ENCODE measurements at regions not wholly inside any gene's neighbourhood (a gene's known extent, or its start where the extent isn't known, plus 50 kb on each side); places are given as distances from the start of the nearest gene placed in this dataset.

- Histone ChIP-seq H3K4me3 (replicated peaks in 1 of 4; ENCODE audit: control extremely low read depth in 1 of 4, insufficient read depth in 1 of 4, low read depth in 3 of 4, low read length in 4 of 4) (no peak overlapping the region), H3K4me2 (ENCODE audit: extremely low read depth, insufficient read depth, low read length) (no peak overlapping the region), H3K4me1 (ENCODE audit: control insufficient read depth, extremely low read depth, insufficient read depth, low read length) (no peaks in the 10 kb centered on the region), H3K27ac (ENCODE audit: insufficient read depth, low read length) (no peak overlapping the region), H4K20me1 (ENCODE audit: control insufficient read depth, extremely low read depth, insufficient read depth, low read length) (no peaks in the 10 kb centered on the region), H3K27me3 (ENCODE audit: control insufficient read depth, insufficient read depth, low read length) (no peaks in the 10 kb centered on the region), H3K36me3 (ENCODE audit: control insufficient read depth, insufficient read depth, low read length) (no peaks in the 10 kb centered on the region), H3K9ac (ENCODE audit: insufficient read depth, low read length) (no peak overlapping the region), H2AFZ (ENCODE audit: low read length) (no peak overlapping the region), H3K9me3 (ENCODE audit: control insufficient read depth, insufficient read depth, low read depth, low read length) (no peaks in the 10 kb centered on the region), H3K79me2 (ENCODE audit: control insufficient read depth, insufficient read depth, low read length) (no peaks in the 10 kb centered on the region)
- no peak for TF ChIP-seq EZH2 (IDR thresholded peaks at IDR 0.05; ENCODE audit: low read length, missing control alignments)
- TF ChIP-seq CTCF (conservative IDR thresholded peaks at IDR 0.05 in 1 of 2, IDR thresholded peaks at IDR 0.05 in 1 of 2; ENCODE audit: low read depth in 1 of 2, low read length in 2 of 2) = no peak
- DNase-seq (ENCODE audit: low read depth in 2 of 2) = peak in 1 of 2 donors; percentile 59
Measured at GRCh38 chr9:86541014-86541570, 186.9 kb upstream of the TUT7 start.

- Histone ChIP-seq H2AFZ (ENCODE audit: low read length) (no peak overlapping the region), H3K27ac (ENCODE audit: insufficient read depth, low read length) (no peak overlapping the region), H3K4me2 (ENCODE audit: extremely low read depth, insufficient read depth, low read length) (no peak overlapping the region), H3K79me2 (ENCODE audit: control insufficient read depth, insufficient read depth, low read length) (no peaks in the 10 kb centered on the region), H3K36me3 (ENCODE audit: control insufficient read depth, insufficient read depth, low read length) (no peaks in the 10 kb centered on the region), H3K27me3 (ENCODE audit: control insufficient read depth, insufficient read depth, low read length) (no peaks in the 10 kb centered on the region), H3K9ac (ENCODE audit: insufficient read depth, low read length) (no peak overlapping the region), H3K9me3 (ENCODE audit: control insufficient read depth, insufficient read depth, low read depth, low read length) (no peaks in the 10 kb centered on the region), H3K4me1 (ENCODE audit: control insufficient read depth, extremely low read depth, insufficient read depth, low read length) (no peaks in the 10 kb centered on the region), H4K20me1 (ENCODE audit: control insufficient read depth, extremely low read depth, insufficient read depth, low read length) (no peaks in the 10 kb centered on the region), H3K4me3 (replicated peaks in 1 of 4; ENCODE audit: control extremely low read depth in 1 of 4, insufficient read depth in 1 of 4, low read depth in 3 of 4, low read length in 4 of 4) (no peak overlapping the region)
- DNase-seq (ENCODE audit: low read depth in 2 of 2) = no peak
- TF ChIP-seq EZH2 (IDR thresholded peaks at IDR 0.05; ENCODE audit: low read length, missing control alignments) = no peak
- TF ChIP-seq CTCF (conservative IDR thresholded peaks at IDR 0.05 in 1 of 2, IDR thresholded peaks at IDR 0.05 in 1 of 2; ENCODE audit: low read depth in 1 of 2, low read length in 2 of 2) = no peak
Measured at GRCh38 chr9:86535406-86535915, 181.3 kb upstream of the TUT7 start.

DNA sequence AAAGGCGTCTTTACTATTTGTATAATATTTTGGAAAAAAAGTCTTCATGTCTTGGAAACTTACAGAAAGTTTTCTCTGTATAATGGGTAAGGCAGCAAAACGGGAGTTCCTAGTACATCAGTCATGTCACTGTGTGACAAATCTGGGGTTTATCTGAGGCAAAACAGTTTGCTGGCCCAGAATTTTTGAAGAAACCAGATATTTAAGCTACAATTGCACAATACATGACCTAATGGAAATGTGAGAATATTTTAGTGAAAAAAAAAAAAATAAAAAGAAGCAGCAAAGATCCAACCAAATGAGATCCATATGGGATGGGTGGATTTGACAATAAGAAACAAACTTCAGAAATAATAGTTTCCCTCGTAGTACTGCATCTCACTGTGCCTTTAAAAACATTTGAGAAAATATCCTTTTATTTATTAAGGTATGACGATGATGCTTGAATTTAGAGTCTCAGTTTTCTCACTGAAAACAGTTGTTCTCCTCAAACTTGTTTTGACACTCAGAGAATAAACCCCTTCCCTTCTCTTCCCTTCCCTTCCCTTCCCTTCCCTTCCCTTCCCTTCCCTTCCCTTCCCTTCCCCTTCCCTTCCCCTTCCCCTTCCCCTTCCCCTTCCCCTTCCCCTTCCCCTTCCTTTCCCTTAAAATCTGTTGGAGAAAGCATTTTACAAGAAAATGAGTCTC is 180.5 kb upstream of the TUT7 start:
- no peaks in the 10 kb centered on the region for H3K4me1 ChIP-seq (ENCODE audit: control insufficient read depth, extremely low read depth, insufficient read depth, low read length)
- H4K20me1 ChIP-seq (ENCODE audit: control insufficient read depth, extremely low read depth, insufficient read depth, low read length) = no peaks in the 10 kb centered on the region
- DNase-seq (ENCODE audit: low read depth in 2 of 2) = peak in 1 of 2 donors; percentile 92
- no peaks in the 10 kb centered on the region for H3K79me2 ChIP-seq (ENCODE audit: control insufficient read depth, insufficient read depth, low read length)
- no peaks in the 10 kb centered on the region for H3K36me3 ChIP-seq (ENCODE audit: control insufficient read depth, insufficient read depth, low read length)
- no peaks in the 10 kb centered on the region for H3K9me3 ChIP-seq (ENCODE audit: control insufficient read depth, insufficient read depth, low read depth, low read length)
- H3K27ac ChIP-seq (ENCODE audit: insufficient read depth, low read length) = no peak overlapping the region
- no peak overlapping the region for H3K4me3 ChIP-seq (replicated peaks in 1 of 4; ENCODE audit: control extremely low read depth in 1 of 4, insufficient read depth in 1 of 4, low read depth in 3 of 4, low read length in 4 of 4)
- H2AFZ ChIP-seq (ENCODE audit: low read length) = no peak overlapping the region
- no peak overlapping the region for H3K4me2 ChIP-seq (ENCODE audit: extremely low read depth, insufficient read depth, low read length)
- H3K27me3 ChIP-seq (ENCODE audit: control insufficient read depth, insufficient read depth, low read length) = no peaks in the 10 kb centered on the region
- no peak overlapping the region for H3K9ac ChIP-seq (ENCODE audit: insufficient read depth, low read length)
- no peak for TF ChIP-seq EZH2 (IDR thresholded peaks at IDR 0.05; ENCODE audit: low read length, missing control alignments)
- no peak for TF ChIP-seq CTCF (conservative IDR thresholded peaks at IDR 0.05 in 1 of 2, IDR thresholded peaks at IDR 0.05 in 1 of 2; ENCODE audit: low read depth in 1 of 2, low read length in 2 of 2)

Measured in fibroblast of lung (primary cell).